Vagina (tissue), 2 donors: ENCODE measurements at regions not wholly inside any gene's neighbourhood (a gene's known extent, or its start where the extent isn't known, plus 50 kb on each side); places are given as distances from the start of the nearest gene placed in this dataset.

Source experiments
- CTCF ChIP-seq, 3 experiments: fragments of 450-650 bp in 2 of 3; fragments of 200-600 bp in 1 of 3; sonication (generic) in 1 of 3; IDR thresholded peaks; one replicate each; pipeline ENCODE4 v1.5.1; 2017 to 2019; ENCODE audit warnings: antibody characterized with exemption in 3 of 3, mild to moderate bottlenecking in 2 of 3, moderate library complexity in 2 of 3
- POLR2A ChIP-seq, 2 donors: fragments of 450-650 bp; IDR thresholded peaks; one replicate each; pipeline ENCODE4 v1.6.1; 2017; ENCODE audit warnings: antibody characterized with exemption in 2 of 2, mild to moderate bottlenecking in 2 of 2, moderate library complexity in 2 of 2
- POLR2AphosphoS5 ChIP-seq, 2 donors: sonication (generic); formaldehyde crosslinking; IDR thresholded peaks; one replicate each; pipeline ENCODE4 v1.9.0; 2017; ENCODE audit warnings: antibody characterized with exemption in 2 of 2, mild to moderate bottlenecking in 2 of 2, low read depth in 1 of 2; ENCODE audit not compliant: insufficient read depth in 1 of 2

- TF ChIP-seq POLR2AphosphoS5 (IDR thresholded peaks at IDR 0.05; ENCODE audit: insufficient read depth in 1 of 2, low read depth in 1 of 2) (no peak), POLR2A (IDR thresholded peaks at IDR 0.05) (no peak), CTCF (IDR thresholded peaks at IDR 0.05) (no peak)
Observed at GRCh38 chr18:22667156-22667555, 249.4 kb upstream of the CTAGE1 start.
